Jurkat, Clone E6-1 (cell line): ENCODE measurements at regions not wholly inside any gene's neighbourhood (a gene's known extent, or its start where the extent isn't known, plus 50 kb on each side); places are given as distances from the start of the nearest gene placed in this dataset.
"Not testable (repeated sequence)": the region's sequence is repeated elsewhere in the genome, so short reads cannot be mapped to it uniquely, and the experiment has no call there.

Experiments used
- DNase-seq: peaks from one replicate; pipeline ENCODE4 v3.0.0-alpha.2; 2011; ENCODE audit warnings: low read depth, low spot score
- H3K4me3 ChIP-seq: 2 replicates; pipeline ENCODE4 v1.5.1; 2011; ENCODE audit warnings: mild to moderate bottlenecking, low read length, control low read depth, moderate library complexity

- no peak overlapping the region for H3K4me3 ChIP-seq
- DNase-seq: no peak
Measured at GRCh38 chr6:169146521-169146920, 107.1 kb downstream of the THBS2 start.

- H3K4me3 ChIP-seq: no peak overlapping the region
- DNase-seq: no peak
Measured at GRCh38 chr6:169145991-169146501, 107.6 kb downstream of the THBS2 start.

GRCh38 chr6:169145496-169145895 is 108.2 kb downstream of the THBS2 start:
- no peak overlapping the region for H3K4me3 ChIP-seq
- DNase-seq: no peak

GRCh38 chr6:169144356-169144755 is 109.3 kb downstream of the THBS2 start:
- H3K4me3 ChIP-seq: no peak overlapping the region
- DNase-seq: no peak

- no peak for DNase-seq
Measured at GRCh38 chr6:169142538-169142844, 111.2 kb downstream of the THBS2 start.

GRCh38 chr6:169141671-169142537 is 111.7 kb downstream of the THBS2 start:
- DNase-seq: no peak
- H3K4me3 ChIP-seq: no peak overlapping the region

More at GRCh38 chr6:169142538-169142844, 111.2 kb downstream of the THBS2 start:
- H3K4me3 ChIP-seq: no peak overlapping the region

GRCh38 chr6:169140986-169141495 is 112.6 kb downstream of the THBS2 start:
- H3K4me3 ChIP-seq: no peak overlapping the region
- DNase-seq: no peak

- H3K4me3 ChIP-seq: no peak overlapping the region
- no peak for DNase-seq
Measured at GRCh38 chr6:169139179-169139971, 114.3 kb downstream of the THBS2 start.

GRCh38 chr6:169132352-169132940 is 121.2 kb downstream of the THBS2 start:
- no peak for DNase-seq

GRCh38 chr6:169131390-169131789 is 122.3 kb downstream of the THBS2 start:
- no peak for DNase-seq
- H3K4me3 ChIP-seq: no peak overlapping the region

More at GRCh38 chr6:169132352-169132940, 121.2 kb downstream of the THBS2 start:
- H3K4me3 ChIP-seq: no peak overlapping the region

- DNase-seq: no peak
- H3K4me3 ChIP-seq: no peak overlapping the region
Measured at GRCh38 chr6:169130113-169130512, 123.5 kb downstream of the THBS2 start.

GRCh38 chr6:169121013-169121412 is 132.6 kb downstream of the THBS2 start:
- no peak overlapping the region for H3K4me3 ChIP-seq
- no peak for DNase-seq

- no peak overlapping the region for H3K4me3 ChIP-seq
- DNase-seq: no peak
Measured at GRCh38 chr6:169119669-169120068, 134.0 kb downstream of the THBS2 start.

- no peak for DNase-seq
- no peak overlapping the region for H3K4me3 ChIP-seq
Measured at GRCh38 chr6:169118346-169118830, 135.3 kb downstream of the THBS2 start.

GRCh38 chr6:169117663-169118062 is 136.0 kb downstream of the THBS2 start:
- DNase-seq: no peak
- H3K4me3 ChIP-seq: no peak overlapping the region

- H3K4me3 ChIP-seq: no peak overlapping the region
- no peak for DNase-seq
Measured at GRCh38 chr6:169115632-169116031, 138.0 kb downstream of the THBS2 start.

- not testable (repeated sequence) for DNase-seq, H3K4me3 ChIP-seq
Measured at GRCh38 chr6:169114632-169115031, 139.0 kb downstream of the THBS2 start.

GRCh38 chr6:169112483-169113320 is 140.9 kb downstream of the THBS2 start:
- no peak for DNase-seq
- no peak overlapping the region for H3K4me3 ChIP-seq

- H3K4me3 ChIP-seq: no peak overlapping the region
- DNase-seq: no peak
Measured at GRCh38 chr6:169111203-169111602, 142.4 kb downstream of the THBS2 start.
